ENCODE measurements at regions not wholly inside any gene's neighbourhood (a gene's known extent, or its start where the extent isn't known, plus 50 kb on each side); places are given as distances from the start of the nearest gene placed in this dataset.

GRCh38 chr4:155571184-155571944 is 95.3 kb upstream of the GUCY1A1 start:
- H3K4me1 ChIP-seq (ENCODE audit: control insufficient read depth in 2 of 3, insufficient read depth in 2 of 3, low read depth in 1 of 3, low read length in 3 of 3) = no peaks in the 10 kb centered on the region
- no peak for FAIRE-seq
- TF ChIP-seq, protein P1, sequence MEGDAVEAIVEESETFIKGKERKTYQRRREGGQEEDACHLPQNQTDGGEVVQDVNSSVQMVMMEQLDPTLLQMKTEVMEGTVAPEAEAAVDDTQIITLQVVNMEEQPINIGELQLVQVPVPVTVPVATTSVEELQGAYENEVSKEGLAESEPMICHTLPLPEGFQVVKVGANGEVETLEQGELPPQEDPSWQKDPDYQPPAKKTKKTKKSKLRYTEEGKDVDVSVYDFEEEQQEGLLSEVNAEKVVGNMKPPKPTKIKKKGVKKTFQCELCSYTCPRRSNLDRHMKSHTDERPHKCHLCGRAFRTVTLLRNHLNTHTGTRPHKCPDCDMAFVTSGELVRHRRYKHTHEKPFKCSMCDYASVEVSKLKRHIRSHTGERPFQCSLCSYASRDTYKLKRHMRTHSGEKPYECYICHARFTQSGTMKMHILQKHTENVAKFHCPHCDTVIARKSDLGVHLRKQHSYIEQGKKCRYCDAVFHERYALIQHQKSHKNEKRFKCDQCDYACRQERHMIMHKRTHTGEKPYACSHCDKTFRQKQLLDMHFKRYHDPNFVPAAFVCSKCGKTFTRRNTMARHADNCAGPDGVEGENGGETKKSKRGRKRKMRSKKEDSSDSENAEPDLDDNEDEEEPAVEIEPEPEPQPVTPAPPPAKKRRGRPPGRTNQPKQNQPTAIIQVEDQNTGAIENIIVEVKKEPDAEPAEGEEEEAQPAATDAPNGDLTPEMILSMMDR (IDR thresholded peaks at IDR 0.05; ENCODE audit: borderline replicate concordance, extremely low read depth, insufficient read depth) = no peak
- no peaks in the 10 kb centered on the region for H3K27me3 ChIP-seq (ENCODE audit: control insufficient read depth, insufficient read depth, low read length)
- H3K9me3 ChIP-seq (ENCODE audit: control insufficient read depth in 2 of 3, insufficient read depth in 1 of 3, low read length in 3 of 3) = no peaks in the 10 kb centered on the region
- H3K4me3 ChIP-seq (ENCODE audit: low read length in 3 of 3) = no peak overlapping the region
- DNase-seq = no peak
- no peak overlapping the region for H3K27ac ChIP-seq (ENCODE audit: low read depth in 2 of 2, low read length in 2 of 2)
- intact Hi-C loops (cut with DNase I) = no loop called here
- no peak overlapping the region for H3K9ac ChIP-seq (ENCODE audit: low read length in 3 of 3)
- no peaks in the 10 kb centered on the region for H3K36me3 ChIP-seq (ENCODE audit: control insufficient read depth in 2 of 3, insufficient read depth in 3 of 3, low read length in 3 of 3)

DNA sequence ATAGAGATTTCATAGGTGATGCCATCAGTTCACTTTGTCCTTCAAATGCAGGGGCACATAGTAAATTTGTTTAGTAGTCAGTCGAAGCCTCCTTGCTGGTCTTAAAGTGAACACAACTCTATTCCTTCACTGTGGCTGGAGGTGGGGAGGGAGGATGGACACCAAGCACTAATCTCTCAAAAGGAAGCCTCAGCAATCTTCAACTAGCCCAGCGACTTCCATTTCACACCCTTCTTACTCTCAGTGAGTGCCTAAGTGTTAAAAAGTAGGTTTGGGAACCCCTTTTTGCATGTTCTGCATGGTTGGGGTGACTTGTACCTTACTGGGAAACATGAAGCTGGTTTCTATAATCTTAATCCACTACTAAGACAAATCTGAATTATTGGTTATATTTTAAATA is 96.0 kb upstream of the GUCY1A1 start:
- no peak overlapping the region for H3K27ac ChIP-seq (ENCODE audit: low read depth in 2 of 2, low read length in 2 of 2)
- no peak overlapping the region for H3K4me3 ChIP-seq (ENCODE audit: low read length in 3 of 3)
- no peaks in the 10 kb centered on the region for H3K9me3 ChIP-seq (ENCODE audit: control insufficient read depth in 2 of 3, insufficient read depth in 1 of 3, low read length in 3 of 3)
- TF ChIP-seq, protein P1 (IDR thresholded peaks at IDR 0.05; ENCODE audit: borderline replicate concordance, extremely low read depth, insufficient read depth) = no peak
- FAIRE-seq = no peak
- intact Hi-C loops (cut with DNase I) = no loop called here
- DNase-seq = no peak
- no peaks in the 10 kb centered on the region for H3K4me1 ChIP-seq (ENCODE audit: control insufficient read depth in 2 of 3, insufficient read depth in 2 of 3, low read depth in 1 of 3, low read length in 3 of 3)
- no peak overlapping the region for H3K9ac ChIP-seq (ENCODE audit: low read length in 3 of 3)
- H3K27me3 ChIP-seq (ENCODE audit: control insufficient read depth, insufficient read depth, low read length) = no peaks in the 10 kb centered on the region
- no peaks in the 10 kb centered on the region for H3K36me3 ChIP-seq (ENCODE audit: control insufficient read depth in 2 of 3, insufficient read depth in 3 of 3, low read length in 3 of 3)

- Histone ChIP-seq H3K36me3 (ENCODE audit: control insufficient read depth in 2 of 3, insufficient read depth in 3 of 3, low read length in 3 of 3) (no peaks in the 10 kb centered on the region), H3K9ac (ENCODE audit: low read length in 3 of 3) (no peak overlapping the region), H3K27ac (ENCODE audit: low read depth in 2 of 2, low read length in 2 of 2) (no peak overlapping the region), H3K4me3 (ENCODE audit: low read length in 3 of 3) (no peak overlapping the region), H3K27me3 (ENCODE audit: control insufficient read depth, insufficient read depth, low read length) (no peaks in the 10 kb centered on the region), H3K4me1 (ENCODE audit: control insufficient read depth in 2 of 3, insufficient read depth in 2 of 3, low read depth in 1 of 3, low read length in 3 of 3) (no peaks in the 10 kb centered on the region), H3K9me3 (ENCODE audit: control insufficient read depth in 2 of 3, insufficient read depth in 1 of 3, low read length in 3 of 3) (no peaks in the 10 kb centered on the region)
- TF ChIP-seq, protein P1 (IDR thresholded peaks at IDR 0.05; ENCODE audit: borderline replicate concordance, extremely low read depth, insufficient read depth) = no peak
- intact Hi-C loops (cut with DNase I) = no loop called here
- FAIRE-seq (no peak), DNase-seq (no peak)
These were observed 96.6 kb upstream of the GUCY1A1 start for GRCh38 chr4:155569960-155570515.
